OCI-LY1 (cell line): ENCODE measurements at regions not wholly inside any gene's neighbourhood (a gene's known extent, or its start where the extent isn't known, plus 50 kb on each side); places are given as distances from the start of the nearest gene placed in this dataset.

Source experiments
- H2AFZ ChIP-seq: fragments of 200-600 bp; sonication (generic), shearing (Covaris generic); 2 replicates; pipeline ENCODE4 v1.6.0; 2014; ENCODE audit warnings: antibody characterized with exemption, mild to moderate bottlenecking, low read length
- H3F3A ChIP-seq: fragments of 200-600 bp; sonication (generic), shearing (Covaris generic); 2 replicates; pipeline ENCODE4 v1.6.0; 2014; ENCODE audit warnings: mild to moderate bottlenecking, antibody characterized with exemption, low read length, moderate library complexity; ENCODE audit not compliant: insufficient read depth
- H3K27ac ChIP-seq: fragments of 200-600 bp; sonication (generic); 2 replicates; pipeline ENCODE4 v1.5.1; 2014; ENCODE audit warnings: low read length, mixed run types, mild to moderate bottlenecking, low read depth; ENCODE audit not compliant: poor library complexity, severe bottlenecking
- H3K27me3 ChIP-seq: fragments of 200-600 bp; sonication (generic); 2 replicates; pipeline ENCODE4 v1.6.0; 2014; ENCODE audit warnings: antibody characterized with exemption, mild to moderate bottlenecking, low read length, moderate library complexity; ENCODE audit not compliant: insufficient read depth
- H3K36me3 ChIP-seq: fragments of 200-600 bp; sonication (generic); 2 replicates; pipeline ENCODE4 v1.6.1; 2014; ENCODE audit warnings: mild to moderate bottlenecking, antibody characterized with exemption, low read length, moderate library complexity, mixed read lengths; ENCODE audit not compliant: insufficient read depth
- H3K4me1 ChIP-seq: fragments of 200-600 bp; sonication (generic); 2 replicates; pipeline ENCODE4 v1.5.1; 2014; ENCODE audit warnings: mild to moderate bottlenecking, low read length, moderate library complexity; ENCODE audit not compliant: insufficient read depth, severe bottlenecking
- H3K4me2 ChIP-seq: fragments of 200-600 bp; sonication (generic), shearing (Covaris generic); 2 replicates; pipeline ENCODE4 v1.6.1; 2014; ENCODE audit warnings: low read length
- H3K4me3 ChIP-seq: fragments of 200-600 bp; sonication (generic); 2 replicates; pipeline ENCODE4 v1.5.1; 2014; ENCODE audit warnings: low read length, low read depth, mild to moderate bottlenecking, mixed read lengths; ENCODE audit not compliant: poor library complexity, severe bottlenecking
- H3K79me2 ChIP-seq: fragments of 200-600 bp; shearing (Covaris generic); 2 replicates; pipeline ENCODE4 v1.6.1; 2016; ENCODE audit warnings: mixed run types, low read length, mixed read lengths; ENCODE audit not compliant: insufficient read depth
- H3K9ac ChIP-seq: fragments of 200-600 bp; sonication (generic), shearing (Covaris generic); 2 replicates; pipeline ENCODE4 v1.6.1; 2014; ENCODE audit warnings: mild to moderate bottlenecking, low read length, mixed read lengths
- H3K9me2 ChIP-seq: fragments of 200-600 bp; sonication (generic), shearing (Covaris generic); 2 replicates; pipeline ENCODE4 v1.6.1; 2014; ENCODE audit warnings: low read depth, mild to moderate bottlenecking, low read length, mixed read lengths
- H3K9me3 ChIP-seq: fragments of 200-600 bp; shearing (Covaris generic); 2 replicates; pipeline ENCODE4 v1.6.1; 2014; ENCODE audit warnings: low read length, mixed read lengths
- H4K20me1 ChIP-seq: fragments of 200-600 bp; sonication (generic), shearing (Covaris generic); 2 replicates; pipeline ENCODE4 v1.6.0; 2016; ENCODE audit warnings: mild to moderate bottlenecking, low read length; ENCODE audit not compliant: insufficient read depth
- CTCF ChIP-seq: fragments of 200-600 bp; sonication (generic), shearing (Covaris generic); IDR thresholded peaks from 2 replicates; pipeline ENCODE4 v1.5.1; 2017; ENCODE audit warnings: mild to moderate bottlenecking, antibody characterized with exemption, low read length, moderate library complexity, mixed read lengths
- EZH2 ChIP-seq: fragments of 200-600 bp; sonication (generic), shearing (Covaris generic); IDR thresholded peaks from 2 replicates; pipeline ENCODE4 v1.8.0; 2017; ENCODE audit warnings: borderline replicate concordance, mixed run types, mild to moderate bottlenecking, antibody characterized with exemption, low read length, moderate library complexity, mixed read lengths

- Histone ChIP-seq H2AFZ (no peak overlapping the region), H3K36me3 (no peaks in the 10 kb centered on the region), H3F3A (no peaks in the 10 kb centered on the region), H3K79me2 (no peaks in the 10 kb centered on the region), H3K27ac (no peak overlapping the region), H3K27me3 (no peaks in the 10 kb centered on the region), H3K4me2 (no peak overlapping the region), H3K9ac (no peak overlapping the region), H3K4me1 (no peaks in the 10 kb centered on the region), H3K9me3 (no peaks in the 10 kb centered on the region), H4K20me1 (no peaks in the 10 kb centered on the region), H3K4me3 (no peak overlapping the region), H3K9me2 (no peaks in the 10 kb centered on the region)
- TF ChIP-seq EZH2 (no peak), CTCF (no peak)
Measured at GRCh38 chr2:106658616-106659015, 171.5 kb downstream of the CD8B2 start.

GRCh38 chr2:106664669-106665068, 177.5 kb downstream of the CD8B2 start:
- no peak overlapping the region for H3K27ac ChIP-seq
- H4K20me1 ChIP-seq = no peaks in the 10 kb centered on the region
- no peaks in the 10 kb centered on the region for H3K9me3 ChIP-seq
- H3K27me3 ChIP-seq = no peaks in the 10 kb centered on the region
- no peak overlapping the region for H2AFZ ChIP-seq
- H3K36me3 ChIP-seq = no peaks in the 10 kb centered on the region
- no peaks in the 10 kb centered on the region for H3F3A ChIP-seq
- no peaks in the 10 kb centered on the region for H3K9me2 ChIP-seq
- H3K4me2 ChIP-seq = no peak overlapping the region
- no peaks in the 10 kb centered on the region for H3K4me1 ChIP-seq
- no peak overlapping the region for H3K9ac ChIP-seq
- no peaks in the 10 kb centered on the region for H3K79me2 ChIP-seq
- TF ChIP-seq CTCF (no peak), EZH2 (no peak)
- H3K4me3 ChIP-seq = no peak overlapping the region

- Histone ChIP-seq H3K4me1 (no peaks in the 10 kb centered on the region), H3K36me3 (no peaks in the 10 kb centered on the region), H3K27me3 (no peaks in the 10 kb centered on the region), H3K27ac (no peak overlapping the region), H3K4me2 (no peak overlapping the region), H3K79me2 (no peaks in the 10 kb centered on the region), H2AFZ (no peak overlapping the region), H4K20me1 (no peaks in the 10 kb centered on the region), H3K4me3 (no peak overlapping the region), H3F3A (no peaks in the 10 kb centered on the region), H3K9ac (no peak overlapping the region), H3K9me2 (no peaks in the 10 kb centered on the region), H3K9me3 (no peaks in the 10 kb centered on the region)
- TF ChIP-seq CTCF = no peak
- no peak for TF ChIP-seq EZH2
Measured at GRCh38 chr2:106667478-106668070, 180.4 kb downstream of the CD8B2 start.
